Activated naive CD8-positive, alpha-beta T cell (primary cell): ENCODE measurements at regions not wholly inside any gene's neighbourhood (a gene's known extent, or its start where the extent isn't known, plus 50 kb on each side); places are given as distances from the start of the nearest gene placed in this dataset.

Source experiments
- H3K27ac Mint-ChIP-seq: one replicate; pipeline ENCODE4 v1.8.0; 2021; ENCODE audit warnings: mixed read lengths
- H3K27me3 Mint-ChIP-seq: one replicate; pipeline ENCODE4 v1.8.0; 2021; ENCODE audit warnings: mixed read lengths
- H3K36me3 Mint-ChIP-seq: one replicate; pipeline ENCODE4 v1.8.0; 2021; ENCODE audit warnings: mixed read lengths
- H3K4me1 Mint-ChIP-seq: one replicate; pipeline ENCODE4 v1.8.0; 2021; ENCODE audit warnings: low read depth, mixed read lengths
- H3K4me3 Mint-ChIP-seq: one replicate; pipeline ENCODE4 v1.8.0; 2021; ENCODE audit warnings: mild to moderate bottlenecking, mixed read lengths
- H3K9me3 Mint-ChIP-seq: one replicate; pipeline ENCODE4 v1.8.0; 2021; ENCODE audit warnings: low read depth, mixed read lengths

DNA sequence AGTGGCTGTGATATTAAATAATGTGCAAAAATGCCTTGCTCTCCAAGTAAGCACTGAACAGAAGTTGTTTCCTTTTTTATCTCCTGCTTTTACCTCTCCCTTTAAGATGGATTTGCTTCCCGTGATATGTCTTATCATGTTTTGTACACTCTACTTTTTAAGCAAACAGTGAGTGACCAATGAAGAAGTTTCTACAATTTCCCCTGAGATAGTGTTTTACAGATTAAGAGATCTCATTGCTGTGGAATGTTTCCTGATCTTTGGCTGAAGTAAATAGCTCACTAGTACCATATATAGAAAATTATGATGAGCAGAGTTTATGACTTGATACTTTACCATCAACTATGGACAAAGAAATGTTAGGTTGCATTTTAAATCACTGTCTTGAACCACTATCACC is 184.8 kb upstream of the PDE3A start:
- Mint-ChIP-seq H3K27ac (no peak overlapping the region), H3K4me1 (no peaks in the 10 kb centered on the region), H3K36me3 (no peaks in the 10 kb centered on the region), H3K4me3 (no peak overlapping the region), H3K9me3 (no peaks in the 10 kb centered on the region), H3K27me3 (no peaks in the 10 kb centered on the region)

- H3K27me3 Mint-ChIP-seq: no peaks in the 10 kb centered on the region
- H3K4me1 Mint-ChIP-seq: no peaks in the 10 kb centered on the region
- H3K27ac Mint-ChIP-seq: no peak overlapping the region
- no peaks in the 10 kb centered on the region for H3K9me3 Mint-ChIP-seq
- no peak overlapping the region for H3K4me3 Mint-ChIP-seq
- no peaks in the 10 kb centered on the region for H3K36me3 Mint-ChIP-seq
These were observed 183.8 kb upstream of the PDE3A start for GRCh38 chr12:20184514-20184913.

- no peaks in the 10 kb centered on the region for H3K27me3 Mint-ChIP-seq
- H3K27ac Mint-ChIP-seq: no peak overlapping the region
- no peaks in the 10 kb centered on the region for H3K9me3 Mint-ChIP-seq
- H3K4me1 Mint-ChIP-seq: no peaks in the 10 kb centered on the region
- H3K36me3 Mint-ChIP-seq: no peaks in the 10 kb centered on the region
- no peak overlapping the region for H3K4me3 Mint-ChIP-seq
These were observed 180.9 kb upstream of the PDE3A start for GRCh38 chr12:20187456-20187855.

DNA sequence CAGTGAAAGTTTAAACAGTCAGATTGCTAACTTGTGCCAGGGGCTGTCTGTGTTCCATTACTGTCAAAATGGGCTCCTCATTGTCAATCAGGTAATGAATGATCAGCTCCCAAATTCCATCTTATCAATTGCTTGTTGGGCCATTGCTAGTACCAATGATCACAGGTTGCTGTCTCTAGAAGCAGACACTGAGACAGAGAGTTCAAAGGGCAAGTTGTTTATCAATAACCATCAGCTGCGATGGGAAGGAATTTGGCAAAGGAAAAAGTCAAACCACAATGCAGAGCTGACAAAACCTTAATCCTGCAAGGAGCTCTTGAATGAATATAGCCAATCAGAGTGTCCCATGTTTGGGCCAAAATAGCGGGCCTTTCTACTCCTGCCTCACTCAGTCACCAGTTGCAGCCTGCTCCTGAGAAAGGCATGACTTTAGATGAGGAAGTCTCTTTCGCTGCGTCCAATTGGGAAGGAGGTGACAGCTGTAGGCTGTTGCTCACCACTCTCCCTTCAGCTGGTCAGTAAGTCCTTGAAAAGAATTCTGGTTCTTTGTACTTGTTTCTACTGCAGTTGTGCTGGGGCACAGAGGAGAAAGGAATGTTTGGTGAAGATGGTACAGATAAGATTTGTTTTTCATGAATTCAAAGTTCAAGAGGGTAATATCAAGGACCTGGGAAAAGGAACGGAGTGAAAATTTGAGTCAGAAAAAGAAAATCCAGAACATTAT is 179.2 kb upstream of the PDE3A start:
- H3K4me3 Mint-ChIP-seq: no peak overlapping the region
- no peaks in the 10 kb centered on the region for H3K36me3 Mint-ChIP-seq
- H3K27ac Mint-ChIP-seq: no peak overlapping the region
- no peaks in the 10 kb centered on the region for H3K27me3 Mint-ChIP-seq
- no peaks in the 10 kb centered on the region for H3K9me3 Mint-ChIP-seq
- no peaks in the 10 kb centered on the region for H3K4me1 Mint-ChIP-seq

- no peak overlapping the region for H3K27ac Mint-ChIP-seq
- no peaks in the 10 kb centered on the region for H3K27me3 Mint-ChIP-seq
- H3K4me3 Mint-ChIP-seq: no peak overlapping the region
- H3K4me1 Mint-ChIP-seq: no peaks in the 10 kb centered on the region
- no peaks in the 10 kb centered on the region for H3K36me3 Mint-ChIP-seq
- no peaks in the 10 kb centered on the region for H3K9me3 Mint-ChIP-seq
These were observed 178.6 kb upstream of the PDE3A start for GRCh38 chr12:20189767-20190166.

DNA sequence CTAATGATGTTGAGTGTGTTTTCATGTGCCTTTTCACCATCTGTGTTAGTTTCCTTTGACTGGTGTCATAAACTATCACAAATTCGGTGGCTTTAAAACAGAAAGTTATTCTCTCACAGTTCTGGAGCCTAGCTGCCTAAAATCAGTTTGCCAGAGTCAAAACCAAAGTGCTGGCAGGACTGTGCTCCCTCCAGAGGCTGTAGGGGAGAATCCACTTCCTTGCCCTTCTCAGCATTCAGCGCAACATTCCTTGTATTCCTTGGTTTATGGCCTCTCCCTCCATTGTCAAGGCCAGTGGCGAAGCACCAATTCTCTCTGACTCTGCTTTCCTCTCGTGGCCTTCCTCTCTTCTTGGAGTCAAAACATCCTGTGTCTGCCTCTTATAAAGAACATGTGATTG is 174.2 kb upstream of the PDE3A start:
- H3K9me3 Mint-ChIP-seq: no peaks in the 10 kb centered on the region
- no peaks in the 10 kb centered on the region for H3K4me1 Mint-ChIP-seq
- no peak overlapping the region for H3K4me3 Mint-ChIP-seq
- H3K27me3 Mint-ChIP-seq: no peaks in the 10 kb centered on the region
- H3K36me3 Mint-ChIP-seq: no peaks in the 10 kb centered on the region
- H3K27ac Mint-ChIP-seq: no peak overlapping the region

- Mint-ChIP-seq H3K27me3 (no peaks in the 10 kb centered on the region), H3K4me1 (no peaks in the 10 kb centered on the region), H3K4me3 (no peak overlapping the region), H3K27ac (no peak overlapping the region), H3K36me3 (no peaks in the 10 kb centered on the region), H3K9me3 (no peaks in the 10 kb centered on the region)
These were observed 171.6 kb upstream of the PDE3A start for GRCh38 chr12:20196767-20197166.

DNA sequence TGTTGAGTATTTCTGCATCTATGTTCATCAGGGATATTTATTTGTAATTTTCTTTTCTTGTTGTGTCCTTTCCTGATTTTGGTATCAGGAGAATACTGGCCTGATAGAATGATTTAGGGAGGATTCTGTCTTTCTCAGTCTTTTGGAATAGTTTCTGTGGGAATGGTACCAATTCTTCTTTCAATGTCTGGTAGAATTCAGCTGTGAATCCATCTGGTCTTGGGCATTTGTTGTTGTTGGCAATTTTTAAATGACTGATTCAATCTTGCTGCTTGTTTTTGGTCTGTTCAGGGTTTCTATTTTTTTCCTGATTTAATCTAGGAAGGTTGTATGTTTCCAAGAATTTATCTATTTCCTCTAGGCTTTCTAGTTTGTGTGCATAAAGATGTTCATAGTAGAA is 170.9 kb upstream of the PDE3A start:
- no peaks in the 10 kb centered on the region for H3K27me3 Mint-ChIP-seq
- no peaks in the 10 kb centered on the region for H3K4me1 Mint-ChIP-seq
- H3K9me3 Mint-ChIP-seq: no peaks in the 10 kb centered on the region
- no peak overlapping the region for H3K27ac Mint-ChIP-seq
- no peak overlapping the region for H3K4me3 Mint-ChIP-seq
- no peaks in the 10 kb centered on the region for H3K36me3 Mint-ChIP-seq

- Mint-ChIP-seq H3K9me3 (no peaks in the 10 kb centered on the region), H3K4me1 (no peaks in the 10 kb centered on the region), H3K27ac (no peak overlapping the region), H3K4me3 (no peak overlapping the region), H3K27me3 (no peaks in the 10 kb centered on the region), H3K36me3 (no peaks in the 10 kb centered on the region)
These were observed 168.6 kb upstream of the PDE3A start for GRCh38 chr12:20199780-20200179.

DNA sequence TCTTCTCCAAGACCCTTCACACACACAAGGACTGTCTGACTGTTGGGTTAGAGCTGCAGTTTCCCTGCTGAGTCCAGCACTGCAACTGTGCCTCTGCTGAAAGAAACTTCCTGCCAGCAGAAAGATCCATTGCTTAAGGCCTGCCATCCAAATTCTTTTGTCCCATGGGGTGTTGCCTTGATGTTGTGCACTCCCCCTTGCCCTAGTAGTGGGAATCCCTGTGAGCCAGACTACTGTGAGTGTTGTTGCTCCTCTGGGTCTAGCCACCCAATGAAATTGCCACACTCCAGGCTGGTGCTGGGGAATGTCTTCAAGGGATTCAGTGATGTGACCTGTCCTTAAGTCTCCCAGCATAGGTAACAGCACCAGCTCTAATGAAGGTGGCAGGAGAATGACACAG is 166.6 kb upstream of the PDE3A start:
- no peaks in the 10 kb centered on the region for H3K27me3 Mint-ChIP-seq
- no peak overlapping the region for H3K27ac Mint-ChIP-seq

DNA sequence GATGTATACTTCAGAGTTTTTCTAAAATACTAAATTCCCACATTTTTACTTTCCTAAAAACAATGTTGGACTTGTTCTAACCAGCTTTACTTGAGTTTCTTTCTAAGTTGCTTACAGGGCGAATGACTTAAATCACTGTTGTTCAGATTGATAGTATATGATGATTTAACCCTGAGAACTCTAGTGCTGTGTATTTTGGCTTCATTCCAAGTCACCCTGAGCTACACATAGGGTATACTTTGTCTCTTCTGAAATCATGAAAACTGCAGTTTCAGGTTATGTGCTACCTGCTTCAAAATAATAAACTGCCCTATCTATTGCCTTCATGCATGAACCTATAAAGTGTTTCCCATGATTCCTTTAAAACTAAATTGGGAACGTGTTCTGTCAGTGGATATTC is 162.5 kb upstream of the PDE3A start:
- Mint-ChIP-seq H3K4me1 (no peaks in the 10 kb centered on the region), H3K36me3 (no peaks in the 10 kb centered on the region), H3K27ac (no peak overlapping the region), H3K4me3 (no peak overlapping the region), H3K9me3 (no peaks in the 10 kb centered on the region), H3K27me3 (no peaks in the 10 kb centered on the region)

More for the DNA sequence above, 166.6 kb upstream of the PDE3A start:
- no peaks in the 10 kb centered on the region for H3K4me1 Mint-ChIP-seq
- H3K4me3 Mint-ChIP-seq: no peak overlapping the region
- no peaks in the 10 kb centered on the region for H3K36me3 Mint-ChIP-seq
- no peaks in the 10 kb centered on the region for H3K9me3 Mint-ChIP-seq

DNA sequence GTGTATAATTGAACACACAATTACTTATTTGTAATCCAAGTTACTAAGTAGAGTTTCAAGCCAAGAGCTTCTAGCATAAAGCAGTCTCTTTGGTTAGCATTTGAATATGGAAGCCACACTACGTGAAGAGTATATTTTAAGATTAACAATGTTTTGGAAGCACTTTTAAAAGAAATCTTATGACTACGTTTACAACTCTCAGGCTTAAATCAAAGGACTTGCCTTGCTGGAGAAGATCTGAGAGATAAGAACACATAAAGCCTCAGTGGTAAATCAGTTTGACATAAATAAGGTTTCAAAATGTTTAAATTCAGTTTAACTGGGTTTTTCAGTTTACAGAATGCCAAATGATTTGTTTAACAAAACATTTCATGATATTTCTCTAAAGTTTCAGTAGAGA is 161.9 kb upstream of the PDE3A start:
- Mint-ChIP-seq H3K27ac (no peak overlapping the region), H3K4me3 (no peak overlapping the region), H3K4me1 (no peaks in the 10 kb centered on the region), H3K9me3 (no peaks in the 10 kb centered on the region), H3K27me3 (no peaks in the 10 kb centered on the region), H3K36me3 (no peaks in the 10 kb centered on the region)

DNA sequence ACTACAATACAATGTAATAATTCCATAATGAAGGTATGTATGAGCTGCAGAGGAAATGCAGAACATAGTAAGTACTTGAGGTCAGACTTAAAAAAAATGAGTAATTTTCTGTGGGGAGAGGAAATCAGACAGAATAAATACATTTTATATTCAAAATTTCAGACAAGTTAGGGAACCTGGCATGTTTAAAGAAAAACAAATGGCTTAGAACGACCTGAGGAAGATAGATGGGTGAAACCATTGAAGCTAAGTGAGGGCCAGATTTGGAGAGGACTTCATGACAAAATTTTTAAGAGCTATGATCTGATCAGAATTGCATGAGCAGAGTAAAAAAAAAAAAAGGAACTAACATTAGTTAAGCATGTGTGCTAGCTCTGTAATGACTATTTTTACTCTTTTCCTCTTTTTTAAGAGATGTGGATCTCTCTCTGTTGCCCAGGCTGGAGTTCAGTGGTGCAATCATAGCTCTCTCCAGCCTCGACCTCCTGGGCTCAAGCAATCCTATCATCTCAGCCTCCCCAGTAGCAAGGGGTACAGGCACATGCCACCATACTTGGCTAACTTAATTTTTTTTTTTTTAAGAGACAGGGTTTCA is 157.6 kb upstream of the PDE3A start:
- no peaks in the 10 kb centered on the region for H3K27me3 Mint-ChIP-seq
- H3K36me3 Mint-ChIP-seq: no peaks in the 10 kb centered on the region
- no peak overlapping the region for H3K27ac Mint-ChIP-seq
- H3K4me3 Mint-ChIP-seq: no peak overlapping the region
- H3K4me1 Mint-ChIP-seq: no peaks in the 10 kb centered on the region
- no peaks in the 10 kb centered on the region for H3K9me3 Mint-ChIP-seq

DNA sequence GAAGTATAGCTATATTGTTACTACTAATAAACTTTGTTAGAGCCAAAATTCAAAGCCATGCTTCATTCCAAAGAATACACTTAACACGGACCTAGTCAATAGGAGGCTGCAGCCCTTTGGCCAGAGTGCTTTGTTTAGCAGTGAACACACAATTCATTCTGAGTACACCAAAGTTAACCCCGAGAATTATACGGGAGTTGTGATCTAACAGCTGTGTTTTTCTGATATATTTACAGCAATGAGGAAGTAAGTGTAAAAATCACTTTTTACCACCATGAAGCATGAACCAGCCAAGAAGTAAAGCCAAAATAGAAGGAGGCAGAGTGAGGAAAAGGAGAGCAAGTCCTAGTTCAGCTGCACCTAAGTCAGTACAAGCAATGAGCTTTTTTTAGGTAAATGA is 156.8 kb upstream of the PDE3A start:
- Mint-ChIP-seq H3K36me3 (no peaks in the 10 kb centered on the region), H3K27me3 (no peaks in the 10 kb centered on the region), H3K4me1 (no peaks in the 10 kb centered on the region), H3K4me3 (no peak overlapping the region), H3K9me3 (no peaks in the 10 kb centered on the region), H3K27ac (no peak overlapping the region)

DNA sequence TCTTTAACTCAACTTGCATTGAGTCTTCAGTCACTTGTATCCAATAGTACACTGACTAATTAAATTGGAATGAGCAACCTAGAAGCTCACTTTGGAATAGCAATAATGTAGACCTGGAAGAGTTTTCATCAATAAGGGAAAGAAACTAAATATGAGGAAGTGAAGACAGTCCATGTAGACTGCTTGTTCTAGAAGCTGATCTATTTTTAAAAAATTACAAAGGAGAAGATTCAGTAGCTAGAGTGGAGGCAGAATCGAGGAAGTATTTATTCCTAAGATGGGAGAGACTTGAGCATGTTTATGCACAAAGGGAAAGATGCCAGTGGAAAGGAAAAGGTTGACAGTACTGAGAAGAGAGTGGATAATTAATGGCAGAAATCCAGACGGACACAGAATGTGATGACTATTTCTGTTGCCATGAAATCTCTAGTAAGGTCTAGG is 156.3 kb upstream of the PDE3A start:
- no peak overlapping the region for H3K27ac Mint-ChIP-seq
- H3K4me1 Mint-ChIP-seq: no peaks in the 10 kb centered on the region
- H3K4me3 Mint-ChIP-seq: no peak overlapping the region
- H3K9me3 Mint-ChIP-seq: no peaks in the 10 kb centered on the region
- no peaks in the 10 kb centered on the region for H3K27me3 Mint-ChIP-seq
- no peaks in the 10 kb centered on the region for H3K36me3 Mint-ChIP-seq
